Parathyroid adenoma (tissue), 2 donors: ENCODE measurements at regions not wholly inside any gene's neighbourhood (a gene's known extent, or its start where the extent isn't known, plus 50 kb on each side); places are given as distances from the start of the nearest gene placed in this dataset.

ENCODE experiments used
- H2AFZ ChIP-seq: fragments of 300-600 bp; sonication (generic); one replicate; pipeline ENCODE4 v1.7.0; 2017; ENCODE audit warnings: antibody characterized with exemption, mild to moderate bottlenecking
- H3K27ac ChIP-seq: fragments of 300-600 bp; sonication (generic); one replicate; pipeline ENCODE4 v1.7.0; 2017
- H3K27me3 ChIP-seq: fragments of 300-600 bp; sonication (generic); one replicate; pipeline ENCODE4 v1.7.0; 2017; ENCODE audit warnings: low read length; ENCODE audit not compliant: control insufficient read depth, insufficient read depth
- H3K36me3 ChIP-seq: fragments of 300-600 bp; sonication (generic); one replicate; pipeline ENCODE4 v1.7.0; 2017; ENCODE audit warnings: low read length; ENCODE audit not compliant: control insufficient read depth, insufficient read depth
- H3K4me1 ChIP-seq: fragments of 300-600 bp; sonication (generic); one replicate; pipeline ENCODE4 v1.7.0; 2017; ENCODE audit warnings: control low read depth
- H3K4me2 ChIP-seq: fragments of 300-600 bp; sonication (generic); one replicate; pipeline ENCODE4 v1.7.0; 2017; ENCODE audit warnings: low read length
- H3K4me3 ChIP-seq: fragments of 300-600 bp; sonication (generic); one replicate; pipeline ENCODE4 v1.7.0; 2017; ENCODE audit warnings: low read depth, low read length
- H3K79me2 ChIP-seq: fragments of 300-600 bp; sonication (generic); one replicate; pipeline ENCODE4 v1.7.0; 2017; ENCODE audit warnings: control low read depth
- H3K9ac ChIP-seq: fragments of 300-600 bp; sonication (generic); one replicate; pipeline ENCODE4 v1.7.0; 2017; ENCODE audit warnings: mild to moderate bottlenecking
- H3K9me3 ChIP-seq: fragments of 300-600 bp; sonication (generic); one replicate; pipeline ENCODE4 v1.7.0; 2017; ENCODE audit warnings: low read length; ENCODE audit not compliant: control insufficient read depth
- CTCF ChIP-seq: fragments of 300-600 bp; sonication (generic); IDR thresholded peaks from one replicate; pipeline ENCODE4 v1.7.0; 2017; ENCODE audit warnings: antibody characterized with exemption, mild to moderate bottlenecking
- donor health status: primary hyperparathyroidism.

GRCh38 chr10:131495892-131496291, 184.4 kb upstream of the TCERG1L start:
- no peaks in the 10 kb centered on the region for H3K9me3 ChIP-seq

GRCh38 chr10:131496351-131497052, 185.0 kb upstream of the TCERG1L start:
- no peak overlapping the region for H2AFZ ChIP-seq
- H3K4me2 ChIP-seq: no peak overlapping the region
- no peaks in the 10 kb centered on the region for H3K27me3 ChIP-seq
- H3K79me2 ChIP-seq: no peaks in the 10 kb centered on the region
- no peak overlapping the region for H3K27ac ChIP-seq
- H3K9ac ChIP-seq: no peak overlapping the region
- no peaks in the 10 kb centered on the region for H3K36me3 ChIP-seq
- TF ChIP-seq CTCF: no peak
- no peaks in the 10 kb centered on the region for H3K9me3 ChIP-seq
- no peak overlapping the region for H3K4me3 ChIP-seq
- no peaks in the 10 kb centered on the region for H3K4me1 ChIP-seq

More at GRCh38 chr10:131495892-131496291, 184.4 kb upstream of the TCERG1L start:
- Histone ChIP-seq H3K36me3 (no peaks in the 10 kb centered on the region), H3K27ac (no peak overlapping the region), H3K79me2 (no peaks in the 10 kb centered on the region), H2AFZ (no peak overlapping the region), H3K27me3 (no peaks in the 10 kb centered on the region), H3K4me3 (no peak overlapping the region), H3K4me2 (no peak overlapping the region), H3K9ac (no peak overlapping the region), H3K4me1 (no peaks in the 10 kb centered on the region)
- no peak for TF ChIP-seq CTCF

GRCh38 chr10:131499566-131499965, 188.0 kb upstream of the TCERG1L start:
- Histone ChIP-seq H3K27ac (no peak overlapping the region), H3K4me2 (no peak overlapping the region), H3K9me3 (no peaks in the 10 kb centered on the region), H3K79me2 (no peaks in the 10 kb centered on the region), H3K36me3 (no peaks in the 10 kb centered on the region), H3K4me3 (no peak overlapping the region), H3K4me1 (no peaks in the 10 kb centered on the region), H3K9ac (no peak overlapping the region), H3K27me3 (no peaks in the 10 kb centered on the region), H2AFZ (no peak overlapping the region)
- TF ChIP-seq CTCF: no peak

GRCh38 chr10:131500181-131500580, 188.7 kb upstream of the TCERG1L start:
- TF ChIP-seq CTCF: no peak
- Histone ChIP-seq H3K79me2 (no peaks in the 10 kb centered on the region), H3K27ac (no peak overlapping the region), H3K4me2 (no peak overlapping the region), H3K36me3 (no peaks in the 10 kb centered on the region), H3K9ac (no peak overlapping the region), H3K27me3 (no peaks in the 10 kb centered on the region), H2AFZ (no peak overlapping the region), H3K4me1 (no peaks in the 10 kb centered on the region), H3K4me3 (no peak overlapping the region), H3K9me3 (no peaks in the 10 kb centered on the region)

GRCh38 chr10:131500892-131501291, 189.4 kb upstream of the TCERG1L start:
- no peaks in the 10 kb centered on the region for H3K9me3 ChIP-seq
- H2AFZ ChIP-seq: no peak overlapping the region
- no peaks in the 10 kb centered on the region for H3K36me3 ChIP-seq
- H3K4me3 ChIP-seq: no peak overlapping the region
- H3K4me1 ChIP-seq: no peaks in the 10 kb centered on the region
- H3K4me2 ChIP-seq: no peak overlapping the region
- H3K9ac ChIP-seq: no peak overlapping the region
- no peaks in the 10 kb centered on the region for H3K79me2 ChIP-seq
- no peak overlapping the region for H3K27ac ChIP-seq
- TF ChIP-seq CTCF: no peak
- H3K27me3 ChIP-seq: no peaks in the 10 kb centered on the region
